Fibroblast of lung (primary cell): ENCODE measurements at regions not wholly inside any gene's neighbourhood (a gene's known extent, or its start where the extent isn't known, plus 50 kb on each side); places are given as distances from the start of the nearest gene placed in this dataset.

Source experiments
- DNase-seq, 2 donors: peaks; one replicate each; pipeline versions ENCODE4 v3.0.0 to v3.0.0-alpha.2; 2010; ENCODE audit warnings: low read depth in 2 of 2
- H2AFZ ChIP-seq: 2 replicates; pipeline ENCODE4 v1.5.1; 2012; ENCODE audit warnings: low read length, control low read depth, inconsistent platforms
- H3K27ac ChIP-seq: 2 replicates; pipeline ENCODE4 v1.5.1; 2011; ENCODE audit warnings: low read length, control low read depth; ENCODE audit not compliant: insufficient read depth
- H3K27me3 ChIP-seq: 2 replicates; pipeline ENCODE4 v1.5.1; 2011; ENCODE audit warnings: mild to moderate bottlenecking, low read length; ENCODE audit not compliant: control insufficient read depth, insufficient read depth
- H3K36me3 ChIP-seq: 2 replicates; pipeline ENCODE4 v1.5.1; 2011; ENCODE audit warnings: low read length; ENCODE audit not compliant: control insufficient read depth, insufficient read depth
- H3K4me1 ChIP-seq: 2 replicates; pipeline ENCODE4 v1.5.1; 2011; ENCODE audit warnings: low read length; ENCODE audit not compliant: control insufficient read depth, insufficient read depth; ENCODE audit errors: extremely low read depth
- H3K4me2 ChIP-seq: 2 replicates; pipeline ENCODE4 v1.5.1; 2011; ENCODE audit warnings: low read length, control low read depth; ENCODE audit not compliant: insufficient read depth; ENCODE audit errors: extremely low read depth
- H3K4me3 ChIP-seq, 4 experiments: fragments of 200-600 bp in 1 of 4; sonication (generic) in 1 of 4; replicated peaks in 1 of 4; 2 replicates each; pipeline ENCODE4 v1.5.1; 2011 to 2016; ENCODE audit warnings: low read length in 4 of 4, low read depth in 3 of 4, mild to moderate bottlenecking in 3 of 4, control low read depth in 2 of 4, inconsistent platforms in 1 of 4, mixed read lengths in 1 of 4; ENCODE audit not compliant: insufficient read depth in 1 of 4; ENCODE audit errors: control extremely low read depth in 1 of 4
- H3K79me2 ChIP-seq: 2 replicates; pipeline ENCODE4 v1.5.1; 2012; ENCODE audit warnings: mild to moderate bottlenecking, low read length, inconsistent platforms; ENCODE audit not compliant: control insufficient read depth, insufficient read depth
- H3K9ac ChIP-seq: 2 replicates; pipeline ENCODE4 v1.5.1; 2011; ENCODE audit warnings: mild to moderate bottlenecking, low read length, control low read depth; ENCODE audit not compliant: insufficient read depth
- H3K9me3 ChIP-seq: 2 replicates; pipeline ENCODE4 v1.5.1; 2012; ENCODE audit warnings: low read depth, low read length; ENCODE audit not compliant: control insufficient read depth, insufficient read depth
- H4K20me1 ChIP-seq: 2 replicates; pipeline ENCODE4 v1.5.1; 2011; ENCODE audit warnings: low read length; ENCODE audit not compliant: control insufficient read depth, insufficient read depth; ENCODE audit errors: extremely low read depth
- CTCF ChIP-seq, 2 donors: IDR thresholded peaks in 1 of 2; conservative IDR thresholded peaks in 1 of 2; 1 replicate in 1 of 2; 2 replicates in 1 of 2; pipeline ENCODE4 v1.5.1; 2011 to 2012; ENCODE audit warnings: low read length in 2 of 2, control low read depth in 1 of 2, inconsistent platforms in 1 of 2, low read depth in 1 of 2, mild to moderate bottlenecking in 1 of 2
- EZH2 ChIP-seq: IDR thresholded peaks from 2 replicates; pipeline ENCODE4 v1.5.1; 2012; ENCODE audit warnings: low read length, control low read depth, mild to moderate bottlenecking; ENCODE audit errors: missing control alignments

GRCh38 chr14:87443787-87444186 lies 549.2 kb downstream of the GALC start:
- no peaks in the 10 kb centered on the region for H3K79me2 ChIP-seq
- no peaks in the 10 kb centered on the region for H4K20me1 ChIP-seq
- no peak overlapping the region for H2AFZ ChIP-seq
- H3K27ac ChIP-seq: no peak overlapping the region
- no peaks in the 10 kb centered on the region for H3K9me3 ChIP-seq
- no peak for DNase-seq
- no peaks in the 10 kb centered on the region for H3K36me3 ChIP-seq
- H3K9ac ChIP-seq: no peak overlapping the region
- no peaks in the 10 kb centered on the region for H3K27me3 ChIP-seq
- no peak for TF ChIP-seq CTCF (conservative IDR thresholded peaks at IDR 0.05 in 1 of 2, IDR thresholded peaks at IDR 0.05 in 1 of 2; ENCODE audit: low read depth in 1 of 2, low read length in 2 of 2)
- TF ChIP-seq EZH2: no peak
- H3K4me3 ChIP-seq: no peak overlapping the region
- no peak overlapping the region for H3K4me2 ChIP-seq
- H3K4me1 ChIP-seq: no peaks in the 10 kb centered on the region

GRCh38 chr14:87443039-87443438 lies 549.9 kb downstream of the GALC start:
- Histone ChIP-seq H3K4me2 (no peak overlapping the region), H3K4me3 (no peak overlapping the region), H3K79me2 (no peaks in the 10 kb centered on the region), H4K20me1 (no peaks in the 10 kb centered on the region), H2AFZ (no peak overlapping the region), H3K27ac (no peak overlapping the region), H3K4me1 (no peaks in the 10 kb centered on the region), H3K9ac (no peak overlapping the region), H3K36me3 (no peaks in the 10 kb centered on the region), H3K27me3 (no peaks in the 10 kb centered on the region), H3K9me3 (no peaks in the 10 kb centered on the region)
- no peak for TF ChIP-seq CTCF (conservative IDR thresholded peaks at IDR 0.05 in 1 of 2, IDR thresholded peaks at IDR 0.05 in 1 of 2; ENCODE audit: low read depth in 1 of 2, low read length in 2 of 2)
- no peak for TF ChIP-seq EZH2
- DNase-seq: no peak

GRCh38 chr14:87437158-87437557 lies 555.8 kb downstream of the GALC start:
- TF ChIP-seq CTCF (conservative IDR thresholded peaks at IDR 0.05 in 1 of 2, IDR thresholded peaks at IDR 0.05 in 1 of 2; ENCODE audit: low read depth in 1 of 2, low read length in 2 of 2): no peak
- no peak for TF ChIP-seq EZH2
- Histone ChIP-seq H3K27me3 (no peaks in the 10 kb centered on the region), H3K4me3 (no peak overlapping the region), H3K9me3 (no peaks in the 10 kb centered on the region), H4K20me1 (no peaks in the 10 kb centered on the region), H3K36me3 (no peaks in the 10 kb centered on the region), H3K79me2 (no peaks in the 10 kb centered on the region), H3K9ac (no peak overlapping the region), H3K27ac (no peak overlapping the region), H3K4me1 (no peaks in the 10 kb centered on the region), H2AFZ (no peak overlapping the region), H3K4me2 (no peak overlapping the region)
- DNase-seq: no peak
